Suprapubic skin (tissue), 4 donors: ENCODE measurements at regions not wholly inside any gene's neighbourhood (a gene's known extent, or its start where the extent isn't known, plus 50 kb on each side); places are given as distances from the start of the nearest gene placed in this dataset.

ENCODE experiments used
- DNase-seq, 2 donors: peaks; one replicate each; pipeline ENCODE4 v3.0.0-alpha.2; 2019; ENCODE audit warnings: low spot score in 2 of 2
- H3K27ac ChIP-seq: fragments of 200-600 bp; sonication (generic); one replicate; pipeline ENCODE4 v1.5.1; 2019
- H3K27me3 ChIP-seq: fragments of 200-600 bp; sonication (generic); one replicate; pipeline ENCODE4 v1.5.1; 2019
- H3K36me3 ChIP-seq: fragments of 200-600 bp; sonication (generic); one replicate; pipeline ENCODE4 v1.5.1; 2019
- H3K4me1 ChIP-seq: fragments of 200-600 bp; sonication (generic); one replicate; pipeline ENCODE4 v1.5.1; 2019
- H3K4me3 ChIP-seq: fragments of 200-600 bp; sonication (generic); one replicate; pipeline ENCODE4 v1.5.1; 2019; ENCODE audit warnings: mild to moderate bottlenecking
- H3K9me3 ChIP-seq: fragments of 200-600 bp; sonication (generic); one replicate; pipeline ENCODE4 v1.5.1; 2019
- EP300 ChIP-seq: sonication (generic); formaldehyde crosslinking; IDR thresholded peaks from one replicate; pipeline ENCODE4 v1.6.1; 2017; ENCODE audit warnings: antibody characterized with exemption
- POLR2A ChIP-seq, 2 donors: fragments of 450-650 bp; IDR thresholded peaks; one replicate each; pipeline ENCODE4 v1.6.1; 2017; ENCODE audit warnings: antibody characterized with exemption in 2 of 2, mild to moderate bottlenecking in 2 of 2, moderate library complexity in 2 of 2
- POLR2AphosphoS5 ChIP-seq, 3 donors: sonication (generic); formaldehyde crosslinking; IDR thresholded peaks; one replicate each; pipeline ENCODE4 v1.6.1; 2017; ENCODE audit warnings: antibody characterized with exemption in 3 of 3
- WGBS: methylation state at CpG from one replicate; pipeline ENCODE4 v1.1.5; 2018; 5-methylcytosine and 5-hydroxymethylcytosine counted together
- TF ChIP-seq, protein P1 (sequence below), 2 donors: fragments of 200-600 bp in 1 of 2; fragments of 450-650 bp in 1 of 2; sonication (generic) in 1 of 2; IDR thresholded peaks; one replicate each; pipeline ENCODE4 v1.5.1; 2016 to 2019; ENCODE audit warnings: antibody characterized with exemption in 2 of 2, mild to moderate bottlenecking in 1 of 2, moderate library complexity in 1 of 2

GRCh38 chr2:42970151-42970550 is 177.8 kb upstream of the HAAO start:
- H3K27me3 ChIP-seq, result no peaks in the 10 kb centered on the region
- 94% methylated on average over 3 of the region's 3 CpGs for WGBS
- no peak overlapping the region for H3K4me3 ChIP-seq
- no peak for DNase-seq
- H3K4me1 ChIP-seq, result peaks cover 43% of the 10 kb centered on the region
- no peak for TF ChIP-seq POLR2AphosphoS5 (IDR thresholded peaks at IDR 0.05)
- TF ChIP-seq, protein P1, sequence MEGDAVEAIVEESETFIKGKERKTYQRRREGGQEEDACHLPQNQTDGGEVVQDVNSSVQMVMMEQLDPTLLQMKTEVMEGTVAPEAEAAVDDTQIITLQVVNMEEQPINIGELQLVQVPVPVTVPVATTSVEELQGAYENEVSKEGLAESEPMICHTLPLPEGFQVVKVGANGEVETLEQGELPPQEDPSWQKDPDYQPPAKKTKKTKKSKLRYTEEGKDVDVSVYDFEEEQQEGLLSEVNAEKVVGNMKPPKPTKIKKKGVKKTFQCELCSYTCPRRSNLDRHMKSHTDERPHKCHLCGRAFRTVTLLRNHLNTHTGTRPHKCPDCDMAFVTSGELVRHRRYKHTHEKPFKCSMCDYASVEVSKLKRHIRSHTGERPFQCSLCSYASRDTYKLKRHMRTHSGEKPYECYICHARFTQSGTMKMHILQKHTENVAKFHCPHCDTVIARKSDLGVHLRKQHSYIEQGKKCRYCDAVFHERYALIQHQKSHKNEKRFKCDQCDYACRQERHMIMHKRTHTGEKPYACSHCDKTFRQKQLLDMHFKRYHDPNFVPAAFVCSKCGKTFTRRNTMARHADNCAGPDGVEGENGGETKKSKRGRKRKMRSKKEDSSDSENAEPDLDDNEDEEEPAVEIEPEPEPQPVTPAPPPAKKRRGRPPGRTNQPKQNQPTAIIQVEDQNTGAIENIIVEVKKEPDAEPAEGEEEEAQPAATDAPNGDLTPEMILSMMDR (IDR thresholded peaks at IDR 0.05), result no peak
- TF ChIP-seq POLR2A (IDR thresholded peaks at IDR 0.05), result no peak
- no peak for TF ChIP-seq EP300
- H3K36me3 ChIP-seq, result no peaks in the 10 kb centered on the region
- H3K9me3 ChIP-seq, result no peaks in the 10 kb centered on the region
- H3K27ac ChIP-seq, result no peak overlapping the region

DNA sequence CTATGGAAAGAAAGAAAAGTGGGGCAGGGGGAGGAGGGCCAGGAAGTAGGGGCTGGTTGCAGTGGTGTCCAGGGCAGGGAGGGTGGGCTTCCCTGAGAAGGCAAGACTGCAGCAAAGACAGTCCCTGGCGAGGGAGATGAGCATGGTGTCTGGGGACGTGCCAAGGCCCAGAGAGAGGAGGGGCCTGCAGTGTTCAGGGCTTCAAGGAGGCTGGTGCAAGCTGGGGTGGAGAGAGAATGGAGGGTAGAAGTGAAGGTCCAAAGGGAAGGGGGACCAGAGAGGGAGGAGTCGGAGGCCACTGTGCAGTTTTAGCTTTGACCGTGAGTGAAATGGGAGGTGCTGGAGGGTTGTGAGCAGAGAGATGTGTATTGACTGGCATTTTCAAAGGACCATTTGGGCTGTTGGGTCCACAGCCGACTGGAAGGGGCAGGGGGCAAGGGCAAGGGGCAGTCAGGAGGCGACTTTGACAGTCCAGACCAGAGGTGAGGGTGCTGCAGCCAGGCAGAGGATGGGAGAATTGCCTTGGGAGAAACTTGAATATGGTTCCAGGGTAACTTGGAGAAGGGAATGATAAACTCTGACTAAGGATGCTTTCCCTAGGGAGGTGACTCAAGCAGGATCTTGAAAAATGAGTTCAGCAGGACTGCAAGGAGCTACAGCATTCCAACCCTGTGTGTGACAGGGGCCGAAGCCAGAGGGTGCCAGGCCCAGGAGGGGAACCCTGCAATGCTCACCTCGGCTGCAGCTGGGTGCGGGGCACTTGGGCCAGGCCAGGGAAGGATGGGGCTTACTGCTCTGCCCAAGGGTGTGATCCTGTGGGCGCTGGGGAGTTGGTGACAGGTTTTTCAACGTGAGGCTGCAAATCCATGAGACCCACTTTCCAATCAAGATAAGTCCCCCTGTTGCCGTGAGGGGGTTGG is 177.1 kb upstream of the HAAO start:
- WGBS, result 72% methylated on average over 12 of the region's 12 CpGs
- H3K9me3 ChIP-seq, result no peaks in the 10 kb centered on the region
- no peak overlapping the region for H3K4me3 ChIP-seq
- TF ChIP-seq EP300, result no peak
- no peak for TF ChIP-seq POLR2A (IDR thresholded peaks at IDR 0.05)
- TF ChIP-seq, protein P1 (IDR thresholded peaks at IDR 0.05), result no peak
- TF ChIP-seq POLR2AphosphoS5 (IDR thresholded peaks at IDR 0.05), result no peak
- no peaks in the 10 kb centered on the region for H3K36me3 ChIP-seq
- H3K27me3 ChIP-seq, result no peaks in the 10 kb centered on the region
- DNase-seq, result no peak
- peaks cover 43% of the 10 kb centered on the region for H3K4me1 ChIP-seq
- no peak overlapping the region for H3K27ac ChIP-seq

DNA sequence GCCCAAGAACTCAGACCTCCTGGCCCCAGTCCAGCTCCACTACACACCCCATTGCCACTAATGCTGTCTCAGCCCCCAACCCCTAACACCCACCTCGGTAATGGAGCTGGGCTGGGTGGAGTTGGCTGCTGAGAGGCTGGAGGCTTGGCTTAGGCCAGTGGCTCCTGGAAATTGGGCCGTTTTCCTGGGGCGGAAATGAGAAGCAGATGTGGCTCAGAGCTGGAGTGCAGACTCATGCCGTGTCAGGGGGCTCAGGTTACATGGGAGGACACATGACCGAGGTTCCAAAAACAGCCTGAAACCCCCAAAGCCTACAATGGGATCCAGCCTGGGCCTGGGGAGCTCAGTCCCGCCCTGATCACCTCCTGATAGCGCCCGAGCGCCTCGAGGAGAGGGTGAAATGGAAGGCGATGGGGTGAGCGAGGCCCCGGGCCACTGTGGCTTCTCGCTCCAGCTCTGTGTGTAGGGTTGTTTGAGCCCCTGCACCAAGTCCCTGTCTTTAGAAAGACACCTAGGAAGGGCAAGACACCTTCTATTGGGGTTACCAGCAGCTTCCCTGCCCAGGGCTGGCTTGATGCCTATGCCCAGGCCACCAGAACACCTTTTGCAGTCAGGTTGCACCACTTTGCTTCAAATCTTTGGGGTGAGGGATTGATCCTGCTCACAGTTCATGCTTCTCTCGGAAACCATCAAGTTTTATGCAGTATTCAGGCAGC is 175.7 kb upstream of the HAAO start:
- Histone ChIP-seq H3K27me3 (no peaks in the 10 kb centered on the region), H3K4me3 (no peak overlapping the region), H3K27ac (peak overlapping the region; percentile 78), H3K36me3 (no peaks in the 10 kb centered on the region), H3K9me3 (no peaks in the 10 kb centered on the region), H3K4me1 (peaks cover 44% of the 10 kb centered on the region)
- WGBS, result 64% methylated on average over 9 of the region's 15 CpGs
- DNase-seq, result peak; percentile 90 to 91
- TF ChIP-seq POLR2AphosphoS5 (IDR thresholded peaks at IDR 0.05) (peak in 1 of 3 donors; percentile 27), EP300 (no peak), POLR2A (IDR thresholded peaks at IDR 0.05) (no peak)
- TF ChIP-seq, protein P1 (IDR thresholded peaks at IDR 0.05), result no peak

- Histone ChIP-seq H3K36me3 (no peaks in the 10 kb centered on the region), H3K9me3 (no peaks in the 10 kb centered on the region), H3K4me3 (no peak overlapping the region), H3K27me3 (no peaks in the 10 kb centered on the region), H3K27ac (no peak overlapping the region), H3K4me1 (peaks cover 62% of the 10 kb centered on the region)
- DNase-seq, result no peak
- 92% methylated on average over 4 of the region's 5 CpGs for WGBS
- TF ChIP-seq EP300 (no peak), POLR2AphosphoS5 (IDR thresholded peaks at IDR 0.05) (no peak), POLR2A (IDR thresholded peaks at IDR 0.05) (no peak)
- TF ChIP-seq, protein P1 (IDR thresholded peaks at IDR 0.05), result no peak
Measured at GRCh38 chr2:42965910-42966309, 173.5 kb upstream of the HAAO start.

GRCh38 chr2:42965196-42965595 is 172.8 kb upstream of the HAAO start:
- no peak overlapping the region for H3K4me3 ChIP-seq
- peaks cover 69% of the 10 kb centered on the region for H3K4me1 ChIP-seq
- no peak for TF ChIP-seq POLR2AphosphoS5 (IDR thresholded peaks at IDR 0.05)
- no peak for TF ChIP-seq POLR2A (IDR thresholded peaks at IDR 0.05)
- no peak for TF ChIP-seq EP300
- TF ChIP-seq, protein P1 (IDR thresholded peaks at IDR 0.05), result no peak
- H3K9me3 ChIP-seq, result no peaks in the 10 kb centered on the region
- no peaks in the 10 kb centered on the region for H3K36me3 ChIP-seq
- no peaks in the 10 kb centered on the region for H3K27me3 ChIP-seq
- peak overlapping the region; percentile 89 for H3K27ac ChIP-seq
- 88% methylated on average over 3 of the region's 4 CpGs for WGBS
- DNase-seq, result no peak
